CD4-positive, alpha-beta T cell (primary cell): ENCODE measurements at regions not wholly inside any gene's neighbourhood (a gene's known extent, or its start where the extent isn't known, plus 50 kb on each side); places are given as distances from the start of the nearest gene placed in this dataset.

Experiments
- ATAC-seq: fragments of 200-7000 bp; cut with Tn5 transposase; one replicate; pipeline ENCODE4 v1.10.0; 2022; ENCODE audit warnings: mild to moderate bottlenecking; ENCODE audit not compliant: poor library complexity
- CTCF ChIA-PET: fragments of 350-600 bp; sonication (Branson Sonifier 250); formaldehyde crosslinking; loops from one replicate; lab custom pipeline; 2021; ENCODE audit warnings: antibody characterized with exemption, inconsistent platforms; lab: Charles Lee
- POLR2A ChIA-PET: fragments of 350-600 bp; sonication (Branson Sonifier 250); formaldehyde crosslinking; loops from one replicate; lab custom pipeline; 2021; ENCODE audit warnings: antibody characterized with exemption, inconsistent platforms; lab: Charles Lee
- DNase-seq, 14 experiments: peaks; one replicate each; pipeline ENCODE4 v3.0.0-alpha.2; 2013 to 2020; ENCODE audit warnings: mixed read lengths in 2 of 14
- H3K27ac ChIP-seq, 2 donors: one replicate each; pipeline versions ENCODE4 v1.5.1 to v1.7.0; 2013; ENCODE audit warnings: low read length in 2 of 2, low read depth in 1 of 2, mild to moderate bottlenecking in 1 of 2
- H3K27me3 ChIP-seq, 2 experiments: 1 replicate in 1 of 2; 2 replicates in 1 of 2; pipeline versions ENCODE4 v1.6.1 to v1.7.0; 2013; ENCODE audit warnings: low read length in 2 of 2, control low read depth in 1 of 2, mild to moderate bottlenecking in 1 of 2, moderate library complexity in 1 of 2; ENCODE audit not compliant: insufficient read depth in 2 of 2, control insufficient read depth in 1 of 2
- H3K36me3 ChIP-seq: one replicate; pipeline ENCODE4 v1.6.1; 2013; ENCODE audit warnings: low read length, control low read depth; ENCODE audit not compliant: insufficient read depth
- H3K4me1 ChIP-seq: one replicate; pipeline ENCODE4 v1.6.1; 2013; ENCODE audit warnings: low read length, control low read depth; ENCODE audit not compliant: insufficient read depth
- H3K4me3 ChIP-seq: one replicate; pipeline ENCODE4 v1.5.1; 2013; ENCODE audit warnings: mild to moderate bottlenecking, low read length, moderate library complexity
- H3K9me3 ChIP-seq, 2 experiments: 1 replicate in 1 of 2; 2 replicates in 1 of 2; pipeline versions ENCODE4 v1.6.1 to v1.7.0; 2013; ENCODE audit warnings: low read length in 2 of 2, mild to moderate bottlenecking in 2 of 2, control low read depth in 1 of 2, moderate library complexity in 1 of 2; ENCODE audit not compliant: control insufficient read depth in 1 of 2, insufficient read depth in 1 of 2
- H3K27ac Mint-ChIP-seq: one replicate; pipeline ENCODE4 v1.8.0; 2020; ENCODE audit warnings: mixed read lengths
- H3K27me3 Mint-ChIP-seq: one replicate; pipeline ENCODE4 v1.8.0; 2021; ENCODE audit warnings: mixed read lengths
- H3K36me3 Mint-ChIP-seq: one replicate; pipeline ENCODE4 v1.8.0; 2021; ENCODE audit warnings: low read depth, mixed read lengths
- H3K4me1 Mint-ChIP-seq: one replicate; pipeline ENCODE4 v1.8.0; 2021; ENCODE audit warnings: low read depth, mixed read lengths
- H3K4me3 Mint-ChIP-seq: one replicate; pipeline ENCODE4 v1.8.0; 2020; ENCODE audit warnings: mild to moderate bottlenecking, mixed read lengths
- H3K9me3 Mint-ChIP-seq: one replicate; pipeline ENCODE4 v1.8.0; 2020; ENCODE audit warnings: mixed read lengths
- CTCF ChIP-seq: fragments of 200-600 bp; IDR thresholded peaks from one replicate; pipeline ENCODE4 v1.8.0; 2022; ENCODE audit warnings: antibody characterized with exemption, mild to moderate bottlenecking
- intact Hi-C, 2 experiments: fragments of 100-400 bp; cut with DNase I in 1 of 2; cut with micrococcal nuclease in 1 of 2; formaldehyde crosslinking; loops; one replicate each; pipeline versions ENCODE4 v1.15.1 to v1.9.0; 2023 to 2025; cut with DNase I, micrococcal nuclease

- ATAC-seq = no peak
Measured at GRCh38 chr15:72861354-72861910, 77.9 kb upstream of the ADPGK start.

GRCh38 chr15:72859757-72860145, 76.2 kb upstream of the ADPGK start:
- no peak overlapping the region for H3K4me3 Mint-ChIP-seq
- POLR2A ChIA-PET = no interaction called here

More at GRCh38 chr15:72861354-72861910, 77.9 kb upstream of the ADPGK start:
- H3K27ac ChIP-seq = no peak overlapping the region
- CTCF ChIA-PET = no interaction called here
- Mint-ChIP-seq H3K27me3 (peaks cover 14% of the 10 kb centered on the region), H3K36me3 (no peaks in the 10 kb centered on the region), H3K27ac (no peak overlapping the region), H3K4me3 (no peak overlapping the region), H3K4me1 (no peaks in the 10 kb centered on the region), H3K9me3 (no peaks in the 10 kb centered on the region)
- no peaks in the 10 kb centered on the region for H3K36me3 ChIP-seq
- H3K9me3 ChIP-seq = no peaks in the 10 kb centered on the region
- no peak for TF ChIP-seq CTCF
- DNase-seq = no peak
- H3K27me3 ChIP-seq = no peaks in the 10 kb centered on the region
- intact Hi-C loops = no loop called here
- no peaks in the 10 kb centered on the region for H3K4me1 ChIP-seq
- no peak overlapping the region for H3K4me3 ChIP-seq
- POLR2A ChIA-PET = no interaction called here

GRCh38 chr15:72859017-72859756, 75.6 kb upstream of the ADPGK start:
- H3K4me3 Mint-ChIP-seq = no peak overlapping the region
- DNase-seq = no peak

More at GRCh38 chr15:72859757-72860145, 76.2 kb upstream of the ADPGK start:
- no peaks in the 10 kb centered on the region for H3K36me3 ChIP-seq
- peaks cover 9% of the 10 kb centered on the region for H3K27me3 Mint-ChIP-seq
- ATAC-seq = no peak
- H3K4me3 ChIP-seq = no peak overlapping the region
- no peaks in the 10 kb centered on the region for H3K36me3 Mint-ChIP-seq
- intact Hi-C loops = no loop called here
- no peaks in the 10 kb centered on the region for H3K4me1 ChIP-seq
- CTCF ChIA-PET = no interaction called here
- H3K27ac Mint-ChIP-seq = no peak overlapping the region
- TF ChIP-seq CTCF = no peak
- H3K9me3 ChIP-seq = no peaks in the 10 kb centered on the region
- H3K27ac ChIP-seq = no peak overlapping the region
- no peaks in the 10 kb centered on the region for H3K9me3 Mint-ChIP-seq
- no peaks in the 10 kb centered on the region for H3K4me1 Mint-ChIP-seq
- DNase-seq = no peak
- H3K27me3 ChIP-seq = peaks cover 0 to 2% of the 10 kb centered on the region in 2 experiments

More at GRCh38 chr15:72859017-72859756, 75.6 kb upstream of the ADPGK start:
- Histone ChIP-seq H3K4me3 (no peak overlapping the region), H3K27ac (no peak overlapping the region), H3K9me3 (no peaks in the 10 kb centered on the region), H3K4me1 (no peaks in the 10 kb centered on the region), H3K36me3 (no peaks in the 10 kb centered on the region), H3K27me3 (peaks cover 0 to 2% of the 10 kb centered on the region in 2 experiments)
- CTCF ChIA-PET = no interaction called here
- intact Hi-C loops = no loop called here
- H3K27me3 Mint-ChIP-seq = peaks cover 9% of the 10 kb centered on the region
- TF ChIP-seq CTCF = no peak
- ATAC-seq = no peak
- no peaks in the 10 kb centered on the region for H3K4me1 Mint-ChIP-seq
- POLR2A ChIA-PET = no interaction called here
- H3K9me3 Mint-ChIP-seq = no peaks in the 10 kb centered on the region
- H3K27ac Mint-ChIP-seq = no peak overlapping the region
- H3K36me3 Mint-ChIP-seq = no peaks in the 10 kb centered on the region
